SU-DHL-6 (cell line): ENCODE measurements at regions not wholly inside any gene's neighbourhood (a gene's known extent, or its start where the extent isn't known, plus 50 kb on each side); places are given as distances from the start of the nearest gene placed in this dataset.

Experiments
- EZH2phosphoT487 ChIP-seq: fragments of 200-600 bp; sonication (generic), shearing (Covaris generic); conservative IDR thresholded peaks from 2 replicates; pipeline ENCODE4 v1.6.1; 2018; ENCODE audit warnings: mild to moderate bottlenecking, antibody characterized with exemption, low read length, moderate library complexity, mixed read lengths
- TF ChIP-seq, protein P1 (sequence below): fragments of 200-600 bp; sonication (generic); IDR thresholded peaks from one replicate; pipeline ENCODE4 v1.5.1; 2017; ENCODE audit warnings: antibody characterized with exemption, mild to moderate bottlenecking, low read length, moderate library complexity; ENCODE audit not compliant: insufficient read depth, poor library complexity, severe bottlenecking

DNA sequence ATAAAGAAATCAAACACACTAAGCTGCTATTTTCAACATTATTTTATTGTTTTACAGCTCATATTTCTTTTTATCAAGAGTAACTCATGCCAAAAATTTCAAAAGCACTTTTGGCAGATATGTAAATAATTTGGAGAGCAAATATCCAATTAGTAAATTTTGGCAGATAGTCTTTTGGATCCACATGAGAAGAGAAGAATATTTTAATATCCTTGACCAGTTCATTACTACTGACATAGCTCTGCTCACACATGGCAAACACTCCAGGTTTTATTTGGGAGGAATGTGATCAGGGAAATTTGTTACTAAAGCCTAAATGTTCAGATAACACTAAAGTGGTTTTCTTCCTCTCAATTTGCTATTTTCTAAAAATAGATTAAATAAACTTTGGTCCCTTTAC is 1054.3 kb downstream of the FAT4 start:
- TF ChIP-seq, protein P1, sequence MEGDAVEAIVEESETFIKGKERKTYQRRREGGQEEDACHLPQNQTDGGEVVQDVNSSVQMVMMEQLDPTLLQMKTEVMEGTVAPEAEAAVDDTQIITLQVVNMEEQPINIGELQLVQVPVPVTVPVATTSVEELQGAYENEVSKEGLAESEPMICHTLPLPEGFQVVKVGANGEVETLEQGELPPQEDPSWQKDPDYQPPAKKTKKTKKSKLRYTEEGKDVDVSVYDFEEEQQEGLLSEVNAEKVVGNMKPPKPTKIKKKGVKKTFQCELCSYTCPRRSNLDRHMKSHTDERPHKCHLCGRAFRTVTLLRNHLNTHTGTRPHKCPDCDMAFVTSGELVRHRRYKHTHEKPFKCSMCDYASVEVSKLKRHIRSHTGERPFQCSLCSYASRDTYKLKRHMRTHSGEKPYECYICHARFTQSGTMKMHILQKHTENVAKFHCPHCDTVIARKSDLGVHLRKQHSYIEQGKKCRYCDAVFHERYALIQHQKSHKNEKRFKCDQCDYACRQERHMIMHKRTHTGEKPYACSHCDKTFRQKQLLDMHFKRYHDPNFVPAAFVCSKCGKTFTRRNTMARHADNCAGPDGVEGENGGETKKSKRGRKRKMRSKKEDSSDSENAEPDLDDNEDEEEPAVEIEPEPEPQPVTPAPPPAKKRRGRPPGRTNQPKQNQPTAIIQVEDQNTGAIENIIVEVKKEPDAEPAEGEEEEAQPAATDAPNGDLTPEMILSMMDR, result no peak
- TF ChIP-seq EZH2phosphoT487, result no peak
